HepG2 (cell line): ENCODE measurements at regions not wholly inside any gene's neighbourhood (a gene's known extent, or its start where the extent isn't known, plus 50 kb on each side); places are given as distances from the start of the nearest gene placed in this dataset.

ENCODE experiments used
- ATAC-seq: fragments of 200-7000 bp; cut with Tn5 transposase; 3 replicates; pipeline ENCODE4 v1.9.1; 2020; ENCODE audit warnings: mild to moderate bottlenecking, moderate library complexity
- BruUV-seq: library from RNA; stranded (reverse); fragments of 400-500 nt; replicated peaks from 2 replicates; lab custom pipeline; 2021; lab: Mats Ljungman, UMichigan
- CTCF ChIA-PET: fragments of 300-600 bp; formaldehyde crosslinking; extraction: SDS; loops from one replicate; lab custom pipeline; 2021; ENCODE audit warnings: low total read pairs, inconsistent platforms, low intra/inter-chr PET ratio; lab: Yijun Ruan, JAX
- POLR2A ChIA-PET: fragments of 350-600 bp; sonication (Branson Sonifier 250); formaldehyde crosslinking; loops from one replicate; lab custom pipeline; 2020; ENCODE audit warnings: antibody characterized with exemption, inconsistent platforms; lab: Yijun Ruan, JAX
- DNase-seq: peaks from one replicate; pipeline ENCODE4 v3.0.0-alpha.2; 2015; ENCODE audit warnings: low spot score
- FAIRE-seq: peaks from 3 replicates; lab custom pipeline; 2011; peaks lifted over from hg19 to GRCh38; lab: Jason Lieb, UNC
- H2AFZ ChIP-seq: one replicate; pipeline ENCODE4 v1.6.1; 2011; ENCODE audit warnings: low read length, inconsistent platforms
- H3K27ac ChIP-seq: fragments of 300-600 bp; 3 replicates; pipeline ENCODE4 v1.8.0; 2011; ENCODE audit warnings: mixed run types, mild to moderate bottlenecking, mixed read lengths, low read length, inconsistent platforms; ENCODE audit not compliant: insufficient read depth; ENCODE audit errors: extremely low read length
- H3K27me3 ChIP-seq, 2 experiments: fragments of 200-600 bp in 1 of 2; 2 replicates in 1 of 2; 3 replicates in 1 of 2; pipeline versions ENCODE4 v1.6.0 to v1.8.0; 2011; ENCODE audit warnings: low read length in 2 of 2, mild to moderate bottlenecking in 2 of 2, moderate library complexity in 2 of 2, inconsistent platforms in 1 of 2; ENCODE audit not compliant: insufficient read depth in 2 of 2, control insufficient read depth in 1 of 2
- H3K36me3 ChIP-seq, 2 experiments: fragments of 200-600 bp in 1 of 2; replicated peaks in 1 of 2; 2 replicates in 1 of 2; 3 replicates in 1 of 2; pipeline versions ENCODE4 v1.5.1 to v1.8.0; 2011; ENCODE audit warnings: low read length in 2 of 2, inconsistent platforms in 1 of 2; ENCODE audit not compliant: insufficient read depth in 2 of 2, control insufficient read depth in 1 of 2
- H3K4me1 ChIP-seq: 2 replicates; pipeline ENCODE4 v1.5.1; 2012; ENCODE audit warnings: low read length, inconsistent platforms; ENCODE audit not compliant: insufficient read depth
- H3K4me2 ChIP-seq: 2 replicates; pipeline ENCODE4 v1.6.0; 2011; ENCODE audit warnings: low read depth, low read length, inconsistent platforms
- H3K4me3 ChIP-seq, 3 experiments: fragments of 200-600 bp in 1 of 3; sonication (generic), shearing (Covaris generic) in 1 of 3; replicated peaks in 1 of 3; 2 replicates each; pipeline ENCODE4 v1.5.1; 2011 to 2016; ENCODE audit warnings: low read length in 3 of 3, inconsistent platforms in 2 of 3, low read depth in 2 of 3, mild to moderate bottlenecking in 2 of 3, control low read depth in 1 of 3, mixed read lengths in 1 of 3; ENCODE audit not compliant: insufficient read depth in 1 of 3
- H3K79me2 ChIP-seq: one replicate; pipeline ENCODE4 v1.6.1; 2011; ENCODE audit warnings: low read length, inconsistent platforms; ENCODE audit not compliant: insufficient read depth
- H3K9ac ChIP-seq: 2 replicates; pipeline ENCODE4 v1.6.0; 2011; ENCODE audit warnings: mild to moderate bottlenecking, low read depth, low read length, inconsistent platforms; ENCODE audit not compliant: insufficient read depth
- H3K9me3 ChIP-seq: 2 replicates; pipeline ENCODE4 v1.5.1; 2012; ENCODE audit warnings: mild to moderate bottlenecking, low read length
- H4K20me1 ChIP-seq: 2 replicates; pipeline ENCODE4 v1.6.0; 2011; ENCODE audit warnings: inconsistent platforms, mild to moderate bottlenecking, low read length, moderate library complexity; ENCODE audit not compliant: insufficient read depth
- ARHGAP35 ChIP-seq: sonication (generic); formaldehyde crosslinking; IDR thresholded peaks from 2 replicates; pipeline ENCODE4 v1.9.0; 2022; ENCODE audit warnings: mild to moderate bottlenecking, inconsistent platforms, moderate library complexity, missing genetic modification reagents, borderline replicate concordance
- FLYWCH1 ChIP-seq: sonication (generic); formaldehyde crosslinking; IDR thresholded peaks from 2 replicates; pipeline ENCODE4 v1.8.1; 2023; ENCODE audit warnings: mild to moderate bottlenecking, missing genetic modification reagents
- PITX1 ChIP-seq: sonication (generic); formaldehyde crosslinking; IDR thresholded peaks from 2 replicates; pipeline ENCODE4 v1.5.1; 2020; ENCODE audit warnings: mild to moderate bottlenecking, missing genetic modification reagents
- POGZ ChIP-seq: sonication (generic); formaldehyde crosslinking; IDR thresholded peaks from 2 replicates; pipeline ENCODE4 v1.4.0; 2020; ENCODE audit warnings: mild to moderate bottlenecking, missing genetic modification reagents
- POLR2A ChIP-seq, 2 experiments: IDR thresholded peaks; 2 replicates each; pipeline ENCODE4 v1.6.1; 2011; ENCODE audit warnings: low read depth in 2 of 2, low read length in 2 of 2, mild to moderate bottlenecking in 1 of 2, moderate library complexity in 1 of 2; ENCODE audit not compliant: insufficient read depth in 1 of 2
- TARDBP ChIP-seq: sonication (generic); formaldehyde crosslinking; IDR thresholded peaks from 2 replicates; pipeline ENCODE4 v1.8.0; 2022; ENCODE audit warnings: mild to moderate bottlenecking, missing genetic modification reagents
- TEAD3 ChIP-seq: optimal IDR thresholded peaks from 2 replicates; pipeline ENCODE3; 2016; ENCODE audit warnings: borderline replicate concordance
- ZNF33A ChIP-seq: sonication (generic); formaldehyde crosslinking; IDR thresholded peaks from 2 replicates; pipeline ENCODE4 v1.5.1; 2020; ENCODE audit warnings: missing genetic modification reagents, mild to moderate bottlenecking, moderate library complexity, borderline replicate concordance
- ZNF781 ChIP-seq: sonication (generic); formaldehyde crosslinking; IDR thresholded peaks from 2 replicates; pipeline ENCODE4 v1.5.1; 2020; ENCODE audit warnings: borderline replicate concordance, mild to moderate bottlenecking, missing genetic modification reagents; ENCODE audit errors: not compliant biosample characterization
- ZSCAN9 ChIP-seq: IDR thresholded peaks from 2 replicates; pipeline ENCODE4 v1.6.1; 2016; ENCODE audit warnings: borderline replicate concordance
- WGBS: methylation state at CpG from one replicate; pipeline ENCODE4 v1.1.6; 2017; ENCODE audit warnings: low lambda C conversion rate; 5-methylcytosine and 5-hydroxymethylcytosine counted together
- in situ Hi-C: cut with HindIII; loops from 2 replicates; pipeline ENCODE4 v1.10.0; 2017; ENCODE audit warnings: low pct_unique_long_range_greater_than_20kb; ENCODE audit not compliant: extremely low pct_ligation_motif_present
- intact Hi-C: fragments of 100-400 bp; cut with micrococcal nuclease; formaldehyde crosslinking; loops from one replicate; pipeline ENCODE4 v1.10.0; 2022; ENCODE audit not compliant: unreplicated experiment
- TF ChIP-seq, protein P1 (sequence below): sonication (generic); formaldehyde crosslinking; IDR thresholded peaks from 2 replicates; pipeline ENCODE4 v1.8.0; 2022; ENCODE audit warnings: missing genetic modification reagents, mild to moderate bottlenecking, inconsistent platforms, borderline replicate concordance

GRCh38 chr4:27916452-27917184 is 1056.0 kb downstream of the STIM2 start:
- WGBS = 2% methylated on average over 2 of the region's 2 CpGs
- Histone ChIP-seq H3K4me3 (no peak overlapping the region), H3K27ac (no peak overlapping the region), H3K79me2 (no peaks in the 10 kb centered on the region), H2AFZ (no peak overlapping the region), H3K9me3 (peaks cover 40% of the 10 kb centered on the region), H3K4me2 (no peak overlapping the region), H3K36me3 (no peaks in the 10 kb centered on the region), H4K20me1 (no peaks in the 10 kb centered on the region), H3K4me1 (no peaks in the 10 kb centered on the region), H3K9ac (no peak overlapping the region), H3K27me3 (no peaks in the 10 kb centered on the region)
- ATAC-seq (no peak), DNase-seq (no peak), FAIRE-seq (no peak)
- POLR2A ChIA-PET = no interaction called here
- BruUV-seq = no TSS peak
- in situ Hi-C loops (no loop called here), intact Hi-C loops (no loop called here)
- CTCF ChIA-PET = no interaction called here
- no peak for TF ChIP-seq FLYWCH1 (CRISPR knock-in tag)
- no peak for TF ChIP-seq POLR2A (IDR thresholded peaks at IDR 0.05; ENCODE audit: insufficient read depth in 1 of 2, low read depth in 2 of 2, low read length in 2 of 2)
- no peak for TF ChIP-seq ZNF33A (CRISPR knock-in tag)
- TF ChIP-seq POGZ (CRISPR knock-in tag) = no peak
- no peak for TF ChIP-seq TARDBP (CRISPR knock-in tag)
- TF ChIP-seq PITX1 (CRISPR knock-in tag) = no peak
- TF ChIP-seq ZNF781 (CRISPR knock-in tag) = no peak
- no peak for TF ChIP-seq ARHGAP35 (CRISPR knock-in tag)
- TF ChIP-seq, protein P1, sequence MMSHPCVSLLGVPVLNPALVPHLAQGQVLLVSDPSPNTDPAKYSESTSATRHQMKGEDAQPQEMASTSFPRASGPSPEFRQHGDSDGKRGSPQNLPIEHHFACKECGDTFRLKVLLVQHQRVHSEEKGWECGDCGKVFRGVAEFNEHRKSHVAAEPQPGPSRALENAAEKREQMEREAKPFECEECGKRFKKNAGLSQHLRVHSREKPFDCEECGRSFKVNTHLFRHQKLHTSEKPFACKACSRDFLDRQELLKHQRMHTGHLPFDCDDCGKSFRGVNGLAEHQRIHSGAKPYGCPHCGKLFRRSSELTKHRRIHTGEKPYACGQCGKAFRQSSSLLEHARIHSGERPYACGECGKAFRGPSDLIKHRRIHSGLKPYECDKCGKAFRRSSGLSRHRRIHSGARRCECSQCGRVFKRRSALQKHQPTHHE (CRISPR knock-in tag) = no peak
- no peak for TF ChIP-seq ZSCAN9 (CRISPR knock-in tag)
- TF ChIP-seq TEAD3 (CRISPR knock-in tag) = no peak
